ENCODE measurements at regions not wholly inside any gene's neighbourhood (a gene's known extent, or its start where the extent isn't known, plus 50 kb on each side); places are given as distances from the start of the nearest gene placed in this dataset.
A peak's percentile ranks its signal among the peaks of the same experiment; 100 is the strongest.

DNA sequence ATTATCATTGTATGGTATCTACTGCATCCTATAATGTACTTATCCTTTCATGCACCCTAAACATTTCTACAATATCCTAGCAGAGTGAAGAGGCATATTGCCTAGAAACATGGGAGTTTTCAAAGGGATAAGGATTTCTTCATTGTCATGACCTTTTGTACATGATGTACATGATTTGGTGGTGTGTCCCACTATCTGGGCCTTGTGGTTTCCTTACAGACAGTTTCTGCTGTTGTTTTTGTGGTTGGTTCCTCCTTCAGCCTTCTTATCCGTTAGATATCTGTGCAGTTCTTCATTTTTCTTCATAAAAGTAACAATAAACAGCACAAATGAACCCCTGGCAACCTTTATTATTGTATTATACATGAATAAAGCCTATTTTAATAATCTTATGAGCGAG is 70.4 kb upstream of the BACH1 start:
- Mint-ChIP-seq H3K4me3 (no peak overlapping the region), H3K9me3 (no peaks in the 10 kb centered on the region), H3K36me3 (no peaks in the 10 kb centered on the region), H3K27ac (no peak overlapping the region), H3K27me3 (peaks cover 19% of the 10 kb centered on the region), H3K4me1 (ENCODE audit: low read depth) (peaks cover 27% of the 10 kb centered on the region)
- ChIA-PET CTCF (no interaction called here), POLR2A (no interaction called here)
- DNase-seq: no peak
- intact Hi-C loops (cut with micrococcal nuclease): no loop called here

DNA sequence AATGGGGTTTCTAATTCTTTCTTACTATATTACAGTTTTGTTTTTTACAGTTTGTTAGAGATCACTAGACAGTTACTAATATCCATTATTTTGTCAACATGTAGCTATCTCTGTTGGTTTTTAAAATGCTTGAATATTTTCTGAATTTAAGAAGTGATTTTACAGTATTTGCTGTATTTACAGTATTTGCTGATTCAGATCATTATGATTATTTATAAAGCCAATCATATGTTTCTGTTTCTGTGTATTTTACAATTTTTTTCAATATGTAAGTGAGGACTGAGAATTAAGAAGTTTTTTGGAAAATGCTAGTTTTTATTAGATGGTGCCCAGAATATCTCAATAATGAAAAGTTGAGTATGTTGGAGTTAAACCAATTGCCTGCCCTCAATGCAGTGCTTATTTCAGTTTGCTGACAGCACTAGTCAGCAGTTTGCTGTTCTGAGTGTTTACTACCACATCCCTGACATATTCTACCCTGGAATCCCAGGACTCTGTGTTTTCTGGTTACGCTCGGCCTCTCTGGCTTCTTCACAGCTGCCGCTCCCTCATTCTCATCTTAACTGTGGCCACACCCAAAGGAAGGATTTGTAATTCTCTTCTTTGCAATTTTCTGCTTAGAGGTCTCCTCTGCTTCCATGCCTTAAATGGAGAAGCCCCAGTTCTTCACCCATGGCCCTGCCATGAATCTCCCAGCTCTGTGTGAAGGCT is 68.0 kb upstream of the BACH1 start:
- Mint-ChIP-seq H3K4me1 (ENCODE audit: low read depth) (peaks cover 43% of the 10 kb centered on the region), H3K4me3 (no peak overlapping the region), H3K27ac (no peak overlapping the region), H3K9me3 (no peaks in the 10 kb centered on the region), H3K36me3 (no peaks in the 10 kb centered on the region), H3K27me3 (peaks cover 19% of the 10 kb centered on the region)
- intact Hi-C loops (cut with micrococcal nuclease): loop anchor here (5.0 kb wide), 1 partner anchor 202 kb away; no protein-coding TSS in a partner anchor
- DNase-seq: no peak
- POLR2A ChIA-PET: interaction anchor here (0.6 kb wide), 1 partner anchor 15 kb away, joined by 3 read pairs; no protein-coding TSS in a partner anchor
- CTCF ChIA-PET: no interaction called here

DNA sequence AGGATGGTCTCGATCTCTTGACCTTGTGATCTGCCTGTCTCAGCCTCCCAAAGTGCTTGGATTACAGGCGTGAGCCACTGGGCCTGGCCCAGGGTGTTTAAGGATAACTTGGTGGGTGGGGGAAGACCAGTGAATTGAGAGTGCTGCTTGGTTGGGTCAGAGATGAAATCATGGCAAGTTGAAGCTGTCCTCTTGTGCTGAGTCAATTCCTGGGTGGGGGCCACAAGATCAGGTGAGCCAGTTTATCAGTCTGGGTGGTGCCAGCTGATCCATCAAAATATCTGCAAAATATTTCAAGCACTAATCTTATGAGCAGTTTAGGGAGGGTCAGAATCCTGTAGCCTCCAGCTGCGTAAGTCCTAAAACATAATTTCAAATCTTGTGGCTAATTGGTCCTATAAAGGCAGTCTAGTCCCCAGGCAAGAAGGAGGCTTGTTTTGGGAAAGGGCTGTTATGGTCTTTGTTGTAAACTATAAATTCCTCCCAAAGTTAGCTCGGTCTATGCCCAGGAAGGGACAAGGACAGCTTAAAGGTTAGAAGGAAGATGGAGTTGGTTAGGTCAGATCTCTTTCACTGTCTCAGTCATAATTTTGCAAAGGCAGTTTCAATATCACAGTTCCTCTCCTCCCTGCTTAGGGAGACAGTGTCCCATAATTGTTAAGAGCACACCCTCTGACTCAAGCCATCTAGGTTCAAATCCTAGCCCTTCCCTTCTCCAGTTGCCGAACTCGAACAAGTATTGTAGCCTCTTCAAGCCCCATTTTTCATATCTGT is 66.8 kb upstream of the BACH1 start:
- ChIA-PET CTCF (interaction anchor here (0.7 to 1.0 kb wide), 2 partner anchors 13 to 140 kb away, joined by 3 read pairs; no protein-coding TSS in a partner anchor), POLR2A (no interaction called here)
- H3K9me3 Mint-ChIP-seq: no peaks in the 10 kb centered on the region
- DNase-seq: peak; percentile 44
- no peak overlapping the region for H3K27ac Mint-ChIP-seq
- intact Hi-C loops (cut with micrococcal nuclease): loop anchor here (2.0 to 5.0 kb wide), 3 partner anchors 141 to 200 kb away; partner anchors contain the start of gene CCT8
- H3K4me3 Mint-ChIP-seq: no peak overlapping the region
- peaks cover 50% of the 10 kb centered on the region for H3K4me1 Mint-ChIP-seq (ENCODE audit: low read depth)
- no peaks in the 10 kb centered on the region for H3K36me3 Mint-ChIP-seq
- peaks cover 26% of the 10 kb centered on the region for H3K27me3 Mint-ChIP-seq

DNA sequence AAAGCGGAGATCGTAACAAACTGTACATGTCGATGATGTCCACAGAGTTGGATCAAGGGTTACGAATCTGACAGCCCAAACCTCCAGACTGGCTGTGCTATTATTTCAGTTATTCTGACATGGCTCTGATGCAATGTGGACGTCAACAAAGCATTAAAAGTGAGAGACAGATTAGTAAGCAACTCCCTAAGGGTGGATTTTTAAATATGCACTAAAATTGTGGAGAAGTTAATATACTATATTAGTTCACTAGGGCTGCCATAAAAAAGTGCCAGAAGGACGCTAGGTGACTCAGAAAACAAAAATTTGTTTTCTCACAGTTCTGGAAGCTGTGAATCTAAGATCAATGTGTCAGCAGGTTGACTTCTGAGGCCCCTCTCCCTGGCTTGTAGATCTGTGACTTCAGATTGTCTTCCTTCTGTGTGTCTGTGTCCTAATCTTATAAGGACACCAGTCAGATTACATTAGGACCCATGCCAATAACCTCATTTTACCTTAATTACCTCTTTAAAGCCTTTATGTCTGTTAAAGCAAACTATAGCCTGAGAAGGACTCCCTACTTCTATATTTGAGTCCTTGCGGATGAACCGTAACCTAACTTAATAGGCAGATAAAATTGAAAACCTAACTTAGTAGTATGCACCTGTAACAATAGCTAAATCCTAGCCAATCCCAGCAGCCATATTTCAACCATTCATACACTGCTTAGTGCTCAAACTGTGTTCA is 66.0 kb upstream of the BACH1 start:
- peaks cover 24% of the 10 kb centered on the region for H3K27me3 Mint-ChIP-seq
- no peaks in the 10 kb centered on the region for H3K9me3 Mint-ChIP-seq
- no peak for DNase-seq
- no peaks in the 10 kb centered on the region for H3K36me3 Mint-ChIP-seq
- H3K27ac Mint-ChIP-seq: peak overlapping the region; percentile 10
- ChIA-PET CTCF (interaction anchor here (1.3 to 1.7 kb wide), 3 partner anchors 16 to 115 kb away, joined by 4 to 5 read pairs (median 5); no protein-coding TSS in a partner anchor), POLR2A (interaction anchor here (1.6 to 2.1 kb wide), 2 partner anchors 13 to 68 kb away, joined by 18 read pairs; no protein-coding TSS in a partner anchor)
- intact Hi-C loops (cut with micrococcal nuclease): loop anchor here (1.0 to 5.0 kb wide), 10 partner anchors 13 to 200 kb away; partner anchors contain the start of gene CCT8
- peaks cover 50% of the 10 kb centered on the region for H3K4me1 Mint-ChIP-seq (ENCODE audit: low read depth)
- H3K4me3 Mint-ChIP-seq: no peak overlapping the region

DNA sequence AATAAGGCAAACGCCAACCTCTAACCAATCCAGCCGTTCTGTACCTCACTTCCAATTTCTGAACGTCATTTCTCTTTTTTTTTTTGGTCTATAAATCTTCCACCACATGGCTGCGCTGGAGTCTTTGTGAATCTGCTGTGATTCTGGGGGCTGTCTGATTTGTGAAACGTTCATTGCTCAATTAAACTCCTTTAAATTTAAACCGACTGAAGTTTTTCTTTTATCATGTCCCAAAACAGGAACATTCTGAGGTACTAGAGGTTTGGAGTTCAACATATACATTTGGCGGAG is 65.5 kb upstream of the BACH1 start:
- POLR2A ChIA-PET: interaction anchor here (0.9 to 2.1 kb wide), 5 partner anchors 12 to 138 kb away, joined by 3 to 18 read pairs (median 4); no protein-coding TSS in a partner anchor
- H3K9me3 Mint-ChIP-seq: no peaks in the 10 kb centered on the region

DNA sequence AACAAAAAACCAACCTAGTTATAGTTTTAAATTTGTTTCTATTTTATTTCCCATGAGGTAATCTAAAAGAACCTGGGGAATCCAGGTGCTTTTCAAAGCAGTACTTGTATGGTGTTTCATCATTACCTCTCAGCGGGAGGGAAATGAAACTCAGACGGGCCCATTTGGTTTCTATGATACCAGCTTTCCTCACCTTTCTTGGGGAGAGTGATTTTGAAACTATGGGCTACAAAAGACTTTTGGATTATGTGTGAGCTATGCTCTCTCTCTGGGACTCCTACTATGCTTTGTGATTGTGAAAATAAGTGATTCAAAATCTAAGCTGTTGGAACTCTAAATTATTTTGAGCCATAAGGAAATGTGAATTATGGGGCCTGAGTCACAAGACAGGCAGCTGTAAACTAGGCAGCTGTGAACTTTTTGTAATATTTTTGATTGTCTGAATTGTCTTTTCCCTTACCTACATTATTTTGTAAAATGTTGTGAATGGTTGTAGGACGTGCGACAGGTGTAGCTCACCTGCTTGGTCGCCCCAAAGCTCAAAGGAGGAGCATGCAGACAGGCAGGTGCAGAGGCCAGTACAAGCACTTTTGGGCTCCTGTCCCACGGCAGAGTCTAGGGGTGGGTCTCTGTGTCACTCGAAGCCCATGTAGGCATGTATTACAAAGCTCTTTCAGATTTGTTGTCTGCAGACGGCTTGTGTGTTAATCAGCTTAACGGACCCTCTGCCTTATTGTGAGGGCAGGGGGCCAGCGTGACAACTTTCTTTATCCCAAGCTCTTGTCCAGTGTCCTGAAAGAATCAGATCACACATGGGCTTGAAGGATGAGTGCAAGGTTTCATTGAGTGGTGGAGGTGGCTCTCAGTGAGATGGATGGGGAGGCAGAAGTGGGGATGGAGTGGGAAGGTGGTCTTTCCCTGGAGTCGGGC is 64.8 kb upstream of the BACH1 start:
- ChIA-PET POLR2A (interaction anchor here (0.7 to 2.1 kb wide), 9 partner anchors 12 to 157 kb away, joined by 3 to 18 read pairs (median 3); no protein-coding TSS in a partner anchor), CTCF (interaction anchor here (0.8 to 2.6 kb wide), 9 partner anchors 9 to 138 kb away, joined by 3 to 29 read pairs (median 5); no protein-coding TSS in a partner anchor)
- DNase-seq: peak; percentile 72
- no peaks in the 10 kb centered on the region for H3K9me3 Mint-ChIP-seq
- peaks cover 29% of the 10 kb centered on the region for H3K27me3 Mint-ChIP-seq
- H3K27ac Mint-ChIP-seq: peak overlapping the region; percentile 50
- intact Hi-C loops (cut with micrococcal nuclease): loop anchor here (1.0 to 5.0 kb wide), 10 partner anchors 11 to 198 kb away; partner anchors contain the start of gene CCT8
- H3K36me3 Mint-ChIP-seq: no peaks in the 10 kb centered on the region
- H3K4me1 Mint-ChIP-seq (ENCODE audit: low read depth): peaks cover 50% of the 10 kb centered on the region
- peak overlapping the region; percentile 5 for H3K4me3 Mint-ChIP-seq

More for the DNA sequence above, 65.5 kb upstream of the BACH1 start:
- H3K36me3 Mint-ChIP-seq: no peaks in the 10 kb centered on the region
- peak overlapping the region; percentile 10 for H3K27ac Mint-ChIP-seq
- intact Hi-C loops (cut with micrococcal nuclease): loop anchor here (1.0 to 5.0 kb wide), 10 partner anchors 12 to 199 kb away; partner anchors contain the start of gene CCT8
- peaks cover 50% of the 10 kb centered on the region for H3K4me1 Mint-ChIP-seq (ENCODE audit: low read depth)
- CTCF ChIA-PET: interaction anchor here (0.8 to 2.6 kb wide), 8 partner anchors 11 to 138 kb away, joined by 3 to 29 read pairs (median 5); no protein-coding TSS in a partner anchor
- no peak overlapping the region for H3K4me3 Mint-ChIP-seq
- peaks cover 26% of the 10 kb centered on the region for H3K27me3 Mint-ChIP-seq
- no peak for DNase-seq

DNA sequence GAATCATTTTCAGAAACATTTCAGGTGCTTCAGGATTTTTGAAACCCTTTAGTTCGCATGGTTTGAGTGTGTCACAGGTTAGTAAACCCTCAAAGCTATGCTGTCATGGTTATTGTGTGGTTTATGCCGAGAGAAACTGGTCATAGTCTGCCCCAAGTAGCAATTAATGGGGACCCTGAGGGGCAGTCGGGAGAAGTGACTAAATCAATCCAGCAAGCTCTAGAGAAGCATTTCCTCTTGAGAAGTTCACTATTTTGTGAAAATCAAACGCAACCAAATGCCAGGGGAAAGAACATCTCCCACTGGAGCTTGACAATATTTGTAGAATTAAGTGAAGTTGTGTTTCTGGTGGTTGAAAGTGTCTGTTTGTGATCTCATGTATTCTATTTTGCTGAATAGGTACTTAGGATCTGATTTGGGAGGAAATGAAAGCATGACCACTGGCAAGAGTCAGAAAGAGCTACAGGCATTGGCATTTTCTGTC is 63.0 kb upstream of the BACH1 start:
- H3K36me3 Mint-ChIP-seq: no peaks in the 10 kb centered on the region
- POLR2A ChIA-PET: interaction anchor here (0.8 to 1.6 kb wide), 3 partner anchors 9 to 64 kb away, joined by 3 to 6 read pairs (median 6); no protein-coding TSS in a partner anchor
- peaks cover 30% of the 10 kb centered on the region for H3K27me3 Mint-ChIP-seq
- peaks cover 50% of the 10 kb centered on the region for H3K4me1 Mint-ChIP-seq (ENCODE audit: low read depth)
- no peaks in the 10 kb centered on the region for H3K9me3 Mint-ChIP-seq
- no peak for DNase-seq
- no peak overlapping the region for H3K4me3 Mint-ChIP-seq
- intact Hi-C loops (cut with micrococcal nuclease): no loop called here
- H3K27ac Mint-ChIP-seq: no peak overlapping the region
- CTCF ChIA-PET: interaction anchor here (2.6 kb wide), 1 partner anchor 9 kb away, joined by 29 read pairs; no protein-coding TSS in a partner anchor

DNA sequence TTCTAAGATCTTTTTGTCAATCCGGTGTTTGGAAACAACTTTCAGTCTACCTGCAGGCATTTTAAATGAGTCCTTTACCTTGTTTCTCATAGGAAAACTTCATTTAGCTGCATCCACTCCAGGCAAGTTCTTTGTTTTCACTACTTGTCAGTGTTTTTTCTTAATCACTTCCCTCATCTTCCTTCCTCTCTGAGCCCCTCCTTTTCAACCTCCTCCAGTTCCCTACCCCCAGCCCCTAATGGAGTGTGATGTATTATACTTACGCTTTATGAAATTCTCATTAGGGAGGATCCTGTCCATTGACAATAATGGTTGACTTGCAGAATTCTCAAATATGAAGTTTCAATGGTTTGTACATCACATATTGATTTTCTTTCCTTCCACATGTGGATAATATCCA is 62.5 kb upstream of the BACH1 start:
- intact Hi-C loops (cut with micrococcal nuclease): no loop called here
- POLR2A ChIA-PET: interaction anchor here (0.8 to 1.6 kb wide), 2 partner anchors 9 to 63 kb away, joined by 3 to 6 read pairs; no protein-coding TSS in a partner anchor
- DNase-seq: no peak
- Mint-ChIP-seq H3K4me1 (ENCODE audit: low read depth) (peaks cover 45% of the 10 kb centered on the region), H3K36me3 (no peaks in the 10 kb centered on the region), H3K27me3 (peaks cover 26% of the 10 kb centered on the region), H3K9me3 (no peaks in the 10 kb centered on the region), H3K27ac (no peak overlapping the region), H3K4me3 (no peak overlapping the region)
- CTCF ChIA-PET: no interaction called here

DNA sequence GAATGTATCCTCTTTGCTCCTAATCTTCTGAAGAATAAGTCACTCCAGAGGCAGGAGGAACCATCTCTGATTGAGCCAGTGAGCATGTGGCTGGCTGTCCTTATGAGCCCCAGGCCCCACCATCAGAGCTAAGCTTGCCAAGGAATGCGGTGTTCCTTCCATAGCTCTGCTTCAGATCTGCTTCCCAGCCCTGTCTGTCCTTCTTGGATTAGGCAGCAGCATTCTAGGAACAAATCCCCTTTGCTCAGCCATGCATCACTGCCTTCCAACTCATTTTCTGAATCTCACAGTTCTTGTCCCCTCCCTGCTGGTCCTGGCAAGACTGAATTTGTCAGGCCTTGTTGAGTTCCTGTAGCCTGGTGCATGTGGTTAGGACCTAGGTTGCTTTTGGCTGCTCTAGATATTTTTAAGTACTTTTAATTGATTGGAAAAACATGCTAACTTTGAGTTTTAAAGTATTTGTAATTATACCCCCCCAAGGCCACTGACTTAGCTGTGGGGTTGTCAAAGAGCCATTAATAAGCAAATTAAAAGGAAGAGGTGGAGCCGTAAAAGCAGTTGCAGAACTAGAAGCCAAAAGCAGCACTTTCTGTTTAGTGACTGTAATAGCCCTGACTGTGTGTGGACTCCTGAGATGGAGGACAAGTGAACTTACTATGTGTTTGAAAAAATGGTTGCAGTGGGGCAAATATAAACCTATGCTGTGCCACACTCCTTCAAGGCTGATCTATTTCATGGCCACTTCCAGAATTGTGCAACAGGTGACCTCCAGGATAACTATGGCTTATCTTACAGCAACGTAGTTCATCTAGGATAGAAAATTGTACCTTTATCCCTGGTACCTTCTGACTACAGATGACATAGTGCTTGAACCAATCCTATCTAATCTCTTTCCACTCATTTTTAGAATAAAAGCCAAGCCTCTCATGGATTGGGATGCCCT is 61.3 kb upstream of the BACH1 start:
- POLR2A ChIA-PET: no interaction called here
- no peak for DNase-seq
- no peak overlapping the region for H3K27ac Mint-ChIP-seq
- intact Hi-C loops (cut with micrococcal nuclease): no loop called here
- no peak overlapping the region for H3K4me3 Mint-ChIP-seq
- H3K9me3 Mint-ChIP-seq: no peaks in the 10 kb centered on the region
- H3K27me3 Mint-ChIP-seq: peaks cover 24% of the 10 kb centered on the region
- H3K4me1 Mint-ChIP-seq (ENCODE audit: low read depth): peaks cover 33% of the 10 kb centered on the region
- CTCF ChIA-PET: no interaction called here
- no peaks in the 10 kb centered on the region for H3K36me3 Mint-ChIP-seq

Data from activated CD4-positive, alpha-beta memory T cell treated with anti-CD3 and anti-CD28 coated beads for 36 hours (primary cell).